Myocyte (in vitro differentiated cells): ENCODE measurements at regions not wholly inside any gene's neighbourhood (a gene's known extent, or its start where the extent isn't known, plus 50 kb on each side); places are given as distances from the start of the nearest gene placed in this dataset.

Source experiments
- DNase-seq: peaks from one replicate; pipeline ENCODE4 v3.0.0-alpha.2; 2012; ENCODE audit warnings: low read depth

- DNase-seq, result no peak
Observed at GRCh38 chr2:15776992-15777702, 163.2 kb upstream of the MYCN start.

GRCh38 chr2:15777795-15778371 lies 162.5 kb upstream of the MYCN start:
- DNase-seq, result no peak

- no peak for DNase-seq
Observed at GRCh38 chr2:15778529-15779219, 161.7 kb upstream of the MYCN start.

GRCh38 chr2:15779381-15780041 lies 160.8 kb upstream of the MYCN start:
- DNase-seq, result no peak

GRCh38 chr2:15780234-15780633 lies 160.1 kb upstream of the MYCN start:
- DNase-seq, result no peak

- DNase-seq, result no peak
Observed at GRCh38 chr2:15780912-15781574, 159.3 kb upstream of the MYCN start.

- DNase-seq, result no peak
Observed at GRCh38 chr2:15782009-15782751, 158.2 kb upstream of the MYCN start.

GRCh38 chr2:15782769-15783294 lies 157.5 kb upstream of the MYCN start:
- DNase-seq, result no peak

- no peak for DNase-seq
Observed at GRCh38 chr2:15783489-15783888, 156.9 kb upstream of the MYCN start.

- no peak for DNase-seq
Observed at GRCh38 chr2:15784106-15784885, 156.1 kb upstream of the MYCN start.

GRCh38 chr2:15784886-15785801 lies 155.2 kb upstream of the MYCN start:
- DNase-seq, result no peak

GRCh38 chr2:15786003-15786654 lies 154.2 kb upstream of the MYCN start:
- DNase-seq, result no peak

- no peak for DNase-seq
Observed at GRCh38 chr2:15786901-15787300, 153.4 kb upstream of the MYCN start.

GRCh38 chr2:15787535-15788454 lies 152.6 kb upstream of the MYCN start:
- no peak for DNase-seq

GRCh38 chr2:15788455-15788829 lies 151.9 kb upstream of the MYCN start:
- DNase-seq, result no peak

GRCh38 chr2:15788830-15789229 lies 151.5 kb upstream of the MYCN start:
- DNase-seq, result no peak
